T follicular helper cell (primary cell): ENCODE measurements at regions not wholly inside any gene's neighbourhood (a gene's known extent, or its start where the extent isn't known, plus 50 kb on each side); places are given as distances from the start of the nearest gene placed in this dataset.

Source experiments
- DNase-seq: peaks from one replicate; pipeline ENCODE4 v3.0.0-alpha.2; 2020; ENCODE audit warnings: low read depth

- DNase-seq = no peak
These were observed 174.3 kb upstream of the DUSP10 start for GRCh38 chr1:221916176-221916575.

DNA sequence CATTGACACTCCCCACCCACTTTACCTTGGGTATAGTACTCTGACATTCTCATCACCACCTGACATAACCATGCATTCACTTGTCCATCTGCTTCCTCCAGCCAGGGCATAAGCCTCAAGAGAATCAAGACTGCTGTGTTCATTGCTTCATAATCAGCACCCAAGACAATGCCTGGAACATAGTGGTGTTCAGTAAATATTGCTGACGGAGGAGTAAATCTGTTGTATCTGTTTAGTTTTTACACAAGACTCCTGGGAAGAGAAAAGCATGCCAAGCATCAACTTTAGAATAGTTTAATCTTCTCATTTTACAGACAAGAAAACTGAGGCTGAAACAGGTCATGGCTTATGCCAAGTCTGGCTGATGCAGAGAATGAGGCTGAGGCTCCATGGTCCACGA, 173.9 kb upstream of the DUSP10 start:
- no peak for DNase-seq

GRCh38 chr1:221913351-221913892, 171.5 kb upstream of the DUSP10 start:
- no peak for DNase-seq

GRCh38 chr1:221912230-221912629, 170.3 kb upstream of the DUSP10 start:
- no peak for DNase-seq

GRCh38 chr1:221911714-221912113, 169.8 kb upstream of the DUSP10 start:
- no peak for DNase-seq

DNA sequence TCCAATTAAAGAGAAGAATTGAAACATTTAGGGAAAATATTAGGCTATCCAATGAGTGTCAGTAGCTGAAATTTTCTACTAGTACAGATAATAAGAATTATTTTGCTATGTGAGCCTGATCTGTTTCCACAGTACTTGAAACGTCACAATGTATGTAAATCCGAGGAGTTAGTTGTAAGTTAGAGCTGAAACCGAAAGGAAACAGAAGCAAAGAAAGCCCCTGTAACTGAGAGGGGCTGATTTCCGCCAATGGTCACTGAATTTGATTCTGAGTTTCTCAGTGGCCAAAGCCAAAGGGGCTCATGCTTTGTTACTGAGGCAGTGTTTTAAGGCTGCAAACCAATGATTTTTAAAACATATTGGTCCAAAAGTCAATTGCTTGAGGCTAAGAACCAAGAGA, 168.3 kb upstream of the DUSP10 start:
- DNase-seq = no peak

- DNase-seq = no peak
These were observed 166.7 kb upstream of the DUSP10 start for GRCh38 chr1:221908573-221908972.

DNA sequence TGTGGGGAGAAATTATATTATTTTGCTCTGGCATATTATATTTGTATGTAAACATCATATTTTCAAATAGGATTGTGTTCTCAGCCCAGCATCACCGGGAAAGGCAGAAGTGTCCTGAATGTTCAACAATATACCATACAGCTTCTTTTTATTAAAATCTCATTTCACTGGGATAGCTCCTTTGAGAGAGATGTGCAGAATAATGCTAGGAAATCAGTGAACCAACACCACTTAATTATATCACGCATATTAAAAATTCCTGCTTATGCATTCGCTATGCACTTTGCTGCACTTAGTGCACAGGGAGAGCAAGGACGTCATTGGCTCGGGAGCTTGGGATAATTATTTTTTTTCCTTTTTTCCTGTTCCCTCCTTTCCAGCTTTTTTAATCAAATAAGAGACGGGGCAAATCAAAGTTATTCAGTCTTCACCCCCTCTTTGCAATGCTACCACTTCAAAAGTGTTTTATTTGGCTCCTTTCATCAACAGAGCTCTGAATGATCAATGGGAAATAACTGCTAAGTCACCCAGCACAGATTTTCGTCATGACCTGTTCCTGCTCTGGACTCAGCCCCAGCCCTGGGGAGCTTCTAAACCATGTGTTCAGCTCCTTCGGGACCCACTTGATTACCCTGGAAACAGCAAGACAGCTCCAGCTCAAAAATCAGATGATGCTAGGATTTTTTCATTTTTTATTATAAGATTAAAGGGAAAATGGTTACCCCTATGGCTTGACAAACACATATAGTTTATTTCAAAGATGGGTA, 165.5 kb upstream of the DUSP10 start:
- DNase-seq = no peak

DNA sequence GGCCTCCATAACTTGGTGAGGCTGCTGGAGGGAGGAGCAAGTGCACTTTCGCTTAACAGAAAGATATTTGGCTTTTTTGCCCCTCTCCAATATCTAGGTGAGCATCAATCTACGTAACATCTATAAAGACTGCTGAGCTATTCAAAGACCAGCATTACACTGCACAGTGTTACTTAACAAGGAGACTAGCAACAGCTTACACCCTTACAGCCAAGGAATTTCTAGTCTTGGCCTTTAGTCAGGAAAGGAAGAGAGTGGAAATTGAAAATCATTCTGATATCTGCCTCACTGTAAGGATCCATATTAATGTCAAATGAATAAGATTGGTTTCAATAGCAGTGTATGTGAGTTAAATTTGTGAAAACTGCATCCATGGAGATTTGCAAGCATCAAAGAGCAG, 163.9 kb upstream of the DUSP10 start:
- no peak for DNase-seq

DNA sequence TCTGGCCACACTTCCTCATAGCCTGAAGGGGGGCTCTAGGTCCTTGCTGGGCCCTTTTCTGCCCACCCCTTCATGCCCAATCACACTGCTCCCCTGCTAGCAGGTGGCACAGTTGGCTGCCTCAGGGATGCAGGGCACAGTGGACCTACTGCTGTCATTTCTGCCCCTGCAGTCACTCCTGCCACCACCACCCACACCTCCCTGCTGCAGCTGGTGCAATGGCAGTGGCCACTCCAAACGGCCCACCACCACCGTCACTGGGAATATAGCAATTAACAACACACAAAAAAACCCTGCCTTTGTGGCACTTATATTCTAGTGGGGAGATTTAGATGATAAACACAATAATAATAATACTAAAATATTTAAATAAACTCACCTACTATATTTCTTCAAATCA, 162.4 kb upstream of the DUSP10 start:
- DNase-seq = no peak

- no peak for DNase-seq
These were observed 161.7 kb upstream of the DUSP10 start for GRCh38 chr1:221903594-221903993.

- DNase-seq = no peak
These were observed 161.1 kb upstream of the DUSP10 start for GRCh38 chr1:221902961-221903360.

DNA sequence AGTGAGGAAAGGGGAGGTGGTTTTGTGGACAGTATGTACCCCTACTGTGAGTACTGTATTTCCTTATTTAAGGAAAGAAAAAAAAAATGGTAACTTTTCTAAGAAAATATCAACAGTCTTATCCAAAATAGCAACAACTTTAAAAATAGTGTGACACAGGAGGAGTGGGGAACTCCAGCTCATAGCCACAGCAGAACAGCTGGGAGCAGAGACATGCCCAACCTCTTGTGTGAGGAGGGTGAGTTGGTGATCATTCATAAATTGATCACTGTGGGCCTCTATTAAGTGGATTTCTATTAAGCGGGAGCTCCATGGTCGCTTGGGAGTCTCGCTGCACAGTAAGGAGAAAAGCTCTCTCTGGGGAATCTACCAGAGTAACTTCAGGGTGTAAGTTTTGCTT, 158.8 kb upstream of the DUSP10 start:
- no peak for DNase-seq

- DNase-seq = no peak
These were observed 155.4 kb upstream of the DUSP10 start for GRCh38 chr1:221897321-221897721.

- DNase-seq = no peak
These were observed 150.5 kb upstream of the DUSP10 start for GRCh38 chr1:221892301-221892830.

DNA sequence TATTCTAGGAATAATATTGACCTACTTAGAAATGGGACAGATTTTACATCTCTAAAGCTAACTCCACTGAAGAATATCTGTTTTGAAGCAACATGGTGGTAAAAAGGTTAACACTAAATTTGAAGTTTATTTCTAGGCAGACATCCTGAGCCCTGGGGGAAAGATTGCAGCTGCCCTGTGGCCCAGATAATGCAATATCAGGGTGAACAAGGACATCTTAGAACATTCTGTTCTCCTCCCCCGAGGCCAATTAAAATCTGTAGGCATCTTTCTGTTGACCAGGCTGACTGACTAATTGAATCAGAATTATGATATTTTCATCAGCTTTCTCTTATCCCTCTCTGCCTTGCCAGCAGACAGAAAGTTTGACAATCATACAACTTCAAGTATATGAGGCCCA, 149.8 kb upstream of the DUSP10 start:
- no peak for DNase-seq

- DNase-seq = no peak
These were observed 146.9 kb upstream of the DUSP10 start for GRCh38 chr1:221888801-221889200.

DNA sequence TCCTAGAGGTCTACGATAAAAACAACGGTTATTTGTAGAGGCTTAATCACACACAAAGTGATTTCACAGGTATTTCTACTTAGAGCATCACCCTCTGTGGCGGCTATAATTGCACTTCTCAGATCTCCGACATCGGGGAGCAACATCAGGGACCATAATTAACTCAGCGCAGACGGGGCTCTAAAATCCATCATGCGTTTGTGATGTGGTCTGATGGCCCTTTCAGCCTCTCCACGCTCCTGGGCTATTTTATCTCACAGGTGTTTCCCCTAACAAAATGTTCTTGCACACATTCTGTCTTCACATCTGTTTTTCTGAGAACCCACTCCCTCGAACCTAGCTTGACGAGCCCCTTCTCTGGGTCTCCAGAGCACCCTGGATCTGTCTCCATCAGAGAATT, 146.3 kb upstream of the DUSP10 start:
- DNase-seq = no peak

DNA sequence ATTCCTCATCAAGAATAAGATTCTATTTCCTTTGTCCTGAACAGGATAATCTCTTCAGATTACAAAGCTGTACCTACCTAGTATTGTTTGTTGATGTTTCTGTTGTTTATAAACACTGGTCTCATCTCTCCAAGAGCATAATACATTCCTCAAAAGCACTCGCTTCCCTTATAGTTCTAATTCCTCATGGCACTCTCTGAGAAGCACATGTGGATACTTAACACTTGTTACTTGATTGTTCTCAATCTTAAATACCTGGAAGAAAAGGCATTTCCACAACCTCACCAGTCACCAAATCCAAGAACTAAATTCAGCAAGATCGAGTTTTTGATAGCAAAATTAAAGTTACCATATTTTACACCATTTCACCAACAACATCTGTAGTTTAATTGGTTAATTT, 145.9 kb upstream of the DUSP10 start:
- no peak for DNase-seq

- no peak for DNase-seq
These were observed 145.5 kb upstream of the DUSP10 start for GRCh38 chr1:221887415-221887746.

GRCh38 chr1:221886743-221887414, 145.0 kb upstream of the DUSP10 start:
- no peak for DNase-seq

- DNase-seq = no peak
These were observed 144.4 kb upstream of the DUSP10 start for GRCh38 chr1:221886311-221886710.

- no peak for DNase-seq
These were observed 142.9 kb upstream of the DUSP10 start for GRCh38 chr1:221884821-221885220.
